Caco-2 (cell line): ENCODE measurements at regions not wholly inside any gene's neighbourhood (a gene's known extent, or its start where the extent isn't known, plus 50 kb on each side); places are given as distances from the start of the nearest gene placed in this dataset.

Experiments used
- BruUV-seq: library from RNA; stranded (reverse); fragments of 400-500 nt; replicated peaks from 2 replicates; lab custom pipeline; 2021; lab: Mats Ljungman, UMichigan
- CTCF ChIA-PET: fragments of 300-600 bp; sonication (Branson Sonifier 250); formaldehyde crosslinking; loops from one replicate; lab custom pipeline; 2022; ENCODE audit warnings: antibody characterized with exemption; lab: Charles Lee
- POLR2A ChIA-PET: fragments of 300-600 bp; sonication (Branson Sonifier 250); formaldehyde crosslinking; loops from one replicate; lab custom pipeline; 2022; ENCODE audit warnings: antibody characterized with exemption; lab: Charles Lee
- DNase-seq, 2 experiments: peaks; one replicate each; pipeline versions ENCODE4 v3.0.0 to v3.0.0-alpha.2; 2020 to 2022
- H3K27me3 ChIP-seq: replicated peaks from 2 replicates; pipeline ENCODE4 v1.6.0; 2011; ENCODE audit warnings: low read length; ENCODE audit not compliant: control insufficient read depth, insufficient read depth
- H3K36me3 ChIP-seq: 2 replicates; pipeline ENCODE4 v1.5.1; 2011; ENCODE audit warnings: low read length; ENCODE audit not compliant: control insufficient read depth, insufficient read depth
- H3K4me1 ChIP-seq: fragments of 250-450 bp; sonication (Bioruptor Pico); 2 replicates; pipeline ENCODE4 v1.5.1; 2020; ENCODE audit warnings: mild to moderate bottlenecking
- H3K4me3 ChIP-seq: 2 replicates; pipeline ENCODE4 v1.5.1; 2011; ENCODE audit warnings: low read depth, mild to moderate bottlenecking, control low read depth, low read length
- H3K9me3 ChIP-seq: fragments of 250-450 bp; sonication (Bioruptor Pico); 2 replicates; pipeline ENCODE4 v1.5.1; 2020; ENCODE audit warnings: mild to moderate bottlenecking, moderate library complexity
- H3K27ac Mint-ChIP-seq: one replicate; pipeline ENCODE4 v1.8.0; 2022; ENCODE audit warnings: mixed read lengths; ENCODE audit not compliant: unreplicated experiment
- H3K27me3 Mint-ChIP-seq: one replicate; pipeline ENCODE4 v1.8.0; 2022; ENCODE audit warnings: mixed read lengths; ENCODE audit not compliant: insufficient read depth, unreplicated experiment
- H3K36me3 Mint-ChIP-seq: one replicate; pipeline ENCODE4 v1.8.0; 2022; ENCODE audit warnings: mild to moderate bottlenecking, mixed read lengths; ENCODE audit not compliant: insufficient read depth, unreplicated experiment
- H3K4me1 Mint-ChIP-seq: one replicate; pipeline ENCODE4 v1.8.0; 2022; ENCODE audit warnings: low read depth, mixed read lengths; ENCODE audit not compliant: unreplicated experiment
- H3K4me3 Mint-ChIP-seq: one replicate; pipeline ENCODE4 v1.8.0; 2022; ENCODE audit warnings: mild to moderate bottlenecking, moderate library complexity, mixed read lengths; ENCODE audit not compliant: unreplicated experiment
- H3K9me3 Mint-ChIP-seq: one replicate; pipeline ENCODE4 v1.8.0; 2022; ENCODE audit warnings: mixed read lengths; ENCODE audit not compliant: unreplicated experiment
- CTCF ChIP-seq, 2 experiments: fragments of 200-600 bp in 1 of 2; IDR thresholded peaks; 1 replicate in 1 of 2; 2 replicates in 1 of 2; pipeline versions ENCODE4 v1.5.1 to v1.8.0; 2011 to 2022; ENCODE audit warnings: antibody characterized with exemption in 1 of 2, control low read depth in 1 of 2, inconsistent platforms in 1 of 2, low read depth in 1 of 2, low read length in 1 of 2, mild to moderate bottlenecking in 1 of 2, moderate library complexity in 1 of 2; ENCODE audit not compliant: insufficient read depth in 1 of 2, severe bottlenecking in 1 of 2, unreplicated experiment in 1 of 2
- intact Hi-C: fragments of 100-400 bp; cut with micrococcal nuclease; formaldehyde crosslinking; loops from one replicate; pipeline ENCODE4 v1.10.0; 2022; ENCODE audit not compliant: unreplicated experiment

GRCh38 chr4:125776146-125776545 is 461.4 kb downstream of the FAT4 start:
- Mint-ChIP-seq H3K9me3 (no peaks in the 10 kb centered on the region), H3K4me1 (no peaks in the 10 kb centered on the region)

GRCh38 chr4:125780164-125780563 is 465.4 kb downstream of the FAT4 start:
- POLR2A ChIA-PET: no interaction called here
- no peaks in the 10 kb centered on the region for H3K9me3 ChIP-seq

More at GRCh38 chr4:125776146-125776545, 461.4 kb downstream of the FAT4 start:
- no peak overlapping the region for H3K27ac Mint-ChIP-seq
- Histone ChIP-seq H3K9me3 (no peaks in the 10 kb centered on the region), H3K4me3 (no peak overlapping the region), H3K4me1 (no peaks in the 10 kb centered on the region), H3K27me3 (no peaks in the 10 kb centered on the region), H3K36me3 (no peaks in the 10 kb centered on the region)
- H3K36me3 Mint-ChIP-seq: no peaks in the 10 kb centered on the region
- H3K27me3 Mint-ChIP-seq: no peaks in the 10 kb centered on the region
- intact Hi-C loops: no loop called here
- POLR2A ChIA-PET: no interaction called here
- CTCF ChIA-PET: no interaction called here
- no TSS peak for BruUV-seq
- no peak for DNase-seq
- H3K4me3 Mint-ChIP-seq: no peak overlapping the region
- no peak for TF ChIP-seq CTCF (IDR thresholded peaks at IDR 0.05; ENCODE audit: insufficient read depth in 1 of 2, low read depth in 1 of 2, low read length in 1 of 2, severe bottlenecking in 1 of 2, unreplicated experiment in 1 of 2)

GRCh38 chr4:125780747-125781146 is 466.0 kb downstream of the FAT4 start:
- Mint-ChIP-seq H3K27ac (no peak overlapping the region), H3K36me3 (no peaks in the 10 kb centered on the region), H3K27me3 (peaks cover 2% of the 10 kb centered on the region), H3K4me3 (no peak overlapping the region), H3K9me3 (no peaks in the 10 kb centered on the region), H3K4me1 (no peaks in the 10 kb centered on the region)
- H3K36me3 ChIP-seq: no peaks in the 10 kb centered on the region
- H3K4me1 ChIP-seq: no peaks in the 10 kb centered on the region
- no peaks in the 10 kb centered on the region for H3K27me3 ChIP-seq
- no peak overlapping the region for H3K4me3 ChIP-seq
- TF ChIP-seq CTCF (IDR thresholded peaks at IDR 0.05; ENCODE audit: insufficient read depth in 1 of 2, low read depth in 1 of 2, low read length in 1 of 2, severe bottlenecking in 1 of 2, unreplicated experiment in 1 of 2): no peak
- H3K9me3 ChIP-seq: no peaks in the 10 kb centered on the region
- DNase-seq: no peak
- POLR2A ChIA-PET: no interaction called here
- BruUV-seq: no TSS peak
- intact Hi-C loops: no loop called here
- CTCF ChIA-PET: no interaction called here

More at GRCh38 chr4:125780164-125780563, 465.4 kb downstream of the FAT4 start:
- Histone ChIP-seq H3K4me3 (no peak overlapping the region), H3K27me3 (no peaks in the 10 kb centered on the region), H3K4me1 (no peaks in the 10 kb centered on the region), H3K36me3 (no peaks in the 10 kb centered on the region)
- BruUV-seq: no TSS peak
- H3K4me1 Mint-ChIP-seq: no peaks in the 10 kb centered on the region
- DNase-seq: no peak
- no peaks in the 10 kb centered on the region for H3K9me3 Mint-ChIP-seq
- CTCF ChIA-PET: no interaction called here
- intact Hi-C loops: no loop called here
- no peak overlapping the region for H3K4me3 Mint-ChIP-seq
- peaks cover 2% of the 10 kb centered on the region for H3K27me3 Mint-ChIP-seq
- H3K27ac Mint-ChIP-seq: no peak overlapping the region
- TF ChIP-seq CTCF (IDR thresholded peaks at IDR 0.05; ENCODE audit: insufficient read depth in 1 of 2, low read depth in 1 of 2, low read length in 1 of 2, severe bottlenecking in 1 of 2, unreplicated experiment in 1 of 2): no peak
- no peaks in the 10 kb centered on the region for H3K36me3 Mint-ChIP-seq
